Stimulated activated CD4-positive, alpha-beta T cell treated with anti-CD3 and anti-CD28 coated beads, Interleukin-12 subunit alpha, Interleukin-12 subunit beta, amount 100 ng/mL, for 48 hours (primary cell): ENCODE measurements at regions not wholly inside any gene's neighbourhood (a gene's known extent, or its start where the extent isn't known, plus 50 kb on each side); places are given as distances from the start of the nearest gene placed in this dataset.
"Not testable (repeated sequence)": the region's sequence is repeated elsewhere in the genome, so short reads cannot be mapped to it uniquely, and the experiment has no call there.

Experiments
- DNase-seq, 3 donors: peaks; one replicate each; pipeline ENCODE4 v3.0.0-alpha.2; 2020; ENCODE audit warnings: low read depth in 2 of 3, low spot score in 1 of 3

GRCh38 chr2:149884871-149885270, 297.3 kb upstream of the MMADHC start:
- DNase-seq, result no peak

DNA sequence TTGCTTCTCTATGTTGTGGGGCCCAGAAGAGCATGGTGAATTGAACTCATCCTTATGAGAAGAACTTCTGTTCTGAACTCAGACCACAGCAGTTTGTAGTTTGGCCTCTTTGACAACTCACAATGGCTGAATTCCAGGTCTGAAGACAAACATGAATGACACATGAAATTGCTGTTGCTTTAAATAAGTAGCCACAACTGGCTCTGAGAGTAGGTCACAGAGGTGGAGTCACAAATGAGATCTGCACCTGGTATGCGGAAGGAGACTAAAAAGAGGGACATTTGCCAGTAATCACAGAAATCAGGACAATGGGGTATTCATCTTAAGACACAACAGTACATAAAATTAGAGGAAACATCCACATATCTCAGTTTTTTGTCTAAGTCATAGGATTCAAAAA, 290.3 kb upstream of the MMADHC start:
- DNase-seq, result no peak

DNA sequence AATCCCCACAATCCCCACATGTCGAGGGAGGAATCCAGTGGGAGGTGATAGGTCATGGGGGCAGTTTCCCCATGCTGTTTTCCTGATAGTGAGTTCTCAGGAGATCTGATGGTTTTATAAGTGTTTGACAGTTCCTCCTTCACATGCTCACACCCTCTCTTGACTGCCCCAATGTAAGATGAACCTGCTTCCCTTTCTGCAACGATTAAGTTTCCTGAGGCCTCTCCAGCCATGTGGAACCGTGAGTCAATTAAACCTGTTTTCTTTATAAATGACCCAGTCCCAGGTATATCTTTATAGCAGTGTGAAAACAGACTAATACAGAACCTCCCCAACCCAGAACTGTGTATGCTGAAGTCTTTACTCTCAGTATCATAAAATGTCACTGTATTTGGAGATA, 289.5 kb upstream of the MMADHC start:
- no peak for DNase-seq

- DNase-seq, result no peak
Observed at GRCh38 chr2:149873936-149874335, 286.4 kb upstream of the MMADHC start.

- DNase-seq, result no peak
Observed at GRCh38 chr2:149872638-149873150, 285.1 kb upstream of the MMADHC start.

DNA sequence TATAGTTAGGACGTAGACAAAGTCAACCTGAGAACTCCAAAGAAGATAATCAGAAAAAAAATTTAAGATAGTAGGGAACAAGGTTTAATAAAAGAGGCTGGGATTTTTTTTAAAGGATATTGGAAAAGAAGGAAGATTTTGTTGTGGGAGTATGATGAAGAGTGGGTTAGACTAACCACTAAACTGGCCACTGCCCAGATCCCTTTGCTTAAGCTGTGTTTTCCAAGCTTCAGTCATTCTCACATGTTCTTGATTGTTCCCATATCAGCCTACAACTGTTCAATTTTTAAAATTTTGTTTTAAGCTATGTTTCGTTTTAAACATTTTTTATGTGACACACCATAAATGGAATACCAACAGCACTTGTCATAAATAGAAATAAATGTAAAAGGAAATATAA, 284.5 kb upstream of the MMADHC start:
- DNase-seq, result no peak

DNA sequence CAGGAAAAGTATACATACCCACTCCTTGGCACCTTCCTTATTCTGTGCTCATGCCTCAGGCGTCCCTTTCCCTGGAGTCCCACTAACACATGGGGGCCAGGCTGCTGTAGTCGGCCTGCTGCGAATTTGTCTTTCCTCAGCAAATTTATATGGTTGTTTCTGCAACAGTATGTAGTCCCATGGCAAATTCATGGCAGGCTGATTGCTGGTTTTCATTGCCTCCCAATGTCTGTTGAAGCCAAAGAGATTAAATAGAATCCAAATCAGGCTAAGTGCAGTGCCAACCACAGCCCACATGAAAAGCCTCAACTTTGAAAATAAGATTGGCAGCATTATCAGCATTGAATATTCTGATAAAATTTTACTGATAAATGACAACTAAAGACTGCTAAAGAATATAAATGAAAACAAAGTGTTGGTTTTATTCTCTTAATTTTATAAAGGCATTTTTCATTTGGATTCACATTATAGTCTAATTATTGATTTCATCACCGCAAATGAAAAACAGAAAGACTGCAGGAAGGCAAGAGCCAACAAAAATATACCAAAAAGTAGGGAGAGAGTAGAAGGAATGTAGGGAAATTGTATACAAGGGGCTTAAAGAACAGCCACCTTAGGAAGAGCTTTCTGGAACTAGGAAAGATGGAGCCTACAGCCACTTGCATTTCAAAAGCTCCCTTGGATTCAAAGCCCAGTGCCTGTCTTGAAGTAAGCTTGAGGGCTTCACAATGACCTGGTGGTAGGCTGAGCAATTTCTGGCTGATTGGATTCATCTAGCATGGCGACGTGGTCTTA, 283.7 kb upstream of the MMADHC start:
- no peak for DNase-seq

DNA sequence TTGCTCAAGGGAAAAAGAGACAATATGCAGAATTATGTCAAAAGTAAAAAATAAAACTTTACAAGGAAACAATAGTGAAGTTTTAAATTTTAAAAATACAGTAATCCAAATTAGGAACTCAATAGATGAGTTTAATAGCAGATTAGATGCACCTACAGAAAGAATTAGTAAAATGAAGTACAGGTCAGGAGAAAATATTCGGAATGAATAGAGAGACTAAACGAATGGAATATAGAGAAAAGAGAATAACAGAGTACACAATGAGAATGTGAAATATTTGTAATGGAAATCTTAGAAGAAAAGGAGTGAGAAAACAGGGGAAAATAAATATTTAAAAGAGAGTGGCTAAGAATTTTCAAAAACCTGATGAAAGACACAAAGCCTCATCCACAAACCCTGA, 275.7 kb upstream of the MMADHC start:
- DNase-seq, result no peak

DNA sequence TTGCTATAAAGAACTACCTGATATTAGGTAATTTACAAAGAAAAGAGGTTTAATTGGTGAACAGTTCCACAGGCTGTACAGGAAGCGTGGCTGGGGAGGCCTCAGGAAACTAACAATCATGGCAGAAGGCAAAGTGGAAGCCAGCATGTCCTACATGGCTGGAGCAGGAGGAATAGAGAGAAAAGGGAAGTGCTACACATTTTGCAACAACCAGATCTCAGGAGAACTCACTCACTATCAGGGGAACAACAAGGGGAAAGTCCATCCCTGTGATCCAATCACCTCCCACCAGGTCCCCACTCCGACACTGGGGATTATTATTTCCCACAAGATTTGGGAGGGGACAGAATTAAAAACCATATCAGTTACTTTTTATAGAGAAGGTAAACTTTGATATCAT, 273.5 kb upstream of the MMADHC start:
- no peak for DNase-seq

DNA sequence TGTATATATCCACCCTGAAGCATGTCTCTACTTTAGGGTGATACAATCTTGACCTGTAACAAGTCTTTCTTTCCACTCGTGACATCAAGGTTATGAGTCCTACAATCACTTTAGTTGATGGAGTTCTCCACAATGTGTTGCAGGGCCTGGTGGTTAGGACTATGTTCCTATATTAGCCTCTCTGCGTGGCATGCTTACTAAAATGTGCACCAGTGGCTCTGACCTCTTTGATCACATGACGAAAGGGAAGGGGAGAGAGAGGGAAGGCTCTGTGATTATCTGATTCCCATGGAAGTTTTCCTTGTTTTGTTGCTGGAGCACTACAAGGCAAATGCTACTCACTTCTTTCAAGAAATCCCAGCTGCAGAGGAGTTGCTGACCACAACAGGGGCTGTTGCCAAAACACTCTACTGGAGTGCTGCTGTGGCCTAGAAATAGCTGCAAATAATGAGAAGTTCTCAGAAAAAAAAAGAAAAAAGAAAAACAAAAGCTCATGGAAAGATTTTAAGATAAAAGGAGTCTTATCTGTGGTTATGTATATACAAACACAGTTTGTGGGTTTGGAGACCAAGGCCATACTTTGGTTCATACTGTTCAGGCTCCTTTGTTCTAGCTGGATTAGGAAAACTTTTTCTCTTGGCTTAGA, 272.8 kb upstream of the MMADHC start:
- DNase-seq, result no peak

- no peak for DNase-seq
Observed at GRCh38 chr2:149858901-149859634, 271.5 kb upstream of the MMADHC start.

DNA sequence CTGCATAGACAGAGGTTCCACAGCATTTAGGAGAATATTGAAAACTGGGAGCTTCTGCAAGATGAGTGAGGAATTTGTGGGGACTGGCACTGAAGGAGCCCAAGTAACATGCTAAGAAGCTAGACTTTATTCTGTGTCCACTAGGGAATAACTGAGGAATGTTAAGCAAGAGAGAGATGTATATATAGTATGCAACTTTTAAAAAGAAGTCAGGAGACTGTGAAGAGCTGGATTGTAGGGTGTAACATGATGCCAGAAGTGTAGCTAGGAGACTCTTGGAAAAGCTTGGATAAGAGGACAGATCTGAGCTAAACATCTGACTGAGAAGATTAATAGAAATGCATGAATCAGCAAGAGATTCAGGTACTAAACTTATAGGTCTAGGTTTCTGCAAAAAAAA, 270.6 kb upstream of the MMADHC start:
- no peak for DNase-seq

DNA sequence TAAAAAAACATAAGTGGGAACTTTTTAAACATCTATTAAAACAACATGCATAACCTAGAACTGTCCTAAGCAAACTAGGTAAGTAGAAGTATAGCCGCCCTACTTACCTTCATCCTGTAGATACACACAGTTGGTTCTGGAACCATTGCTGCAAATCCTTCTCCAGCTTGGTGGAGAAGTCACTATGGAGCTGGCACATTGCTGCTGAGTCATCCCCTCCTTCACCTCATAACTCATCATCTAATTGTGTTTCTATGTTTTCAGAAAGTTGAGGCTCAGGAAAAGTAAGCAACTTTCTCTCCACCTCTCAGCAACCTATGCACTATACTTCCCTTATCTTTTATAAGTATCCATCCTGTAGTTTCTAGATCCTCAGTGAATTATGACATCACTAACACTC, 269.8 kb upstream of the MMADHC start:
- no peak for DNase-seq

DNA sequence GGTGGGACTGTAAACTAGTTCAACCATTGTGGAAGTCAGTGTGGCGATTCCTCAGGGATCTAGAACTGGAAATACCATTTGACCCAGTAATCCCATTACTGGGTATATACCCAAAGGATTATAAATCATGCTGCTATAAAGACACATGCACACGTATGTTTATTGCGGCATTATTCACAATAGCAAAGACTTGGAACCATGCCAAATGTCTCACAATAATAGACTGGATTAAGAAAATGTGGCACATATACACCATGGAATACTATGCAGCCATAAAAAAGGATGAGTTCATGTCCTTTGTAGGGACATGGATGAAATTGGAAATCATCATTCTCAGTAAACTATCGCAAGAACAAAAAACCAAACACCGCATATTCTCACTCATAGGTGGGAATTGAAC, 268.3 kb upstream of the MMADHC start:
- DNase-seq, result not testable (repeated sequence)

DNA sequence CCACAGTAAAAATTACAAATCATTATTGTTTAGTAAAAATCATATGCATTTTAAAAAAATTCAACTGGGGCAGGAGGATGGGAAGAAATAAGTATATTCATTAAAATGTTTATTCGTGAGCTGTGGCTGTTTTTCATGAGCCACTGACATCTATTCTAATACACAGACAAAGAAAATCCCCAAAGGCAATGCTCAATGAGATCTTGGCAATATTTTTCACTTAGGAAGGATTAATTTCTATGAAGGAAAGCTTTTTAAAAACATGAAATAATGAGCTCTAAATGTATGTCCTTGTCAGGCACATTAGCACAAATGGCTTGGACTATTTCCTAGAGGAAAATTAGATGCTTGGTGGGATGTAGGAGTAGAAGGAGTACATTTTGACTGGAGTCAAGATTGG, 262.0 kb upstream of the MMADHC start:
- DNase-seq, result no peak

DNA sequence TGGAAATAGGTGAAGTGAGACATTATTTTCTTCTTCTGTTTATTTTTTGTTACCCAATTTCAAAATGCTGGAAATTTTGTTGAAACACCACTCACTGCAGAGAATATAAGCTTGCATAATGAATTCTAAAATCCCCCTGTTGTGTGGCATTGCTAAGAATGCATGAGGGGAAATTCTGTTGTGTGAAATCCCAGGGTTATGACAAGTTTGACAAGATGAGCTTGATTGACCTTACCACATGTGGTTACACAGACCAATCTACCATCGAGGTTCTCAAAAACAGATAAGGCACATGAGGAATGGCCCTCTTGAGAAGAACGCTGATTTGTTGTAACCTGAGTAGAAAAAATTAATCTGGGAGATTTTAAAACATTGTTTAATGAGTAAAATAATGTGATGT, 261.6 kb upstream of the MMADHC start:
- DNase-seq, result no peak

DNA sequence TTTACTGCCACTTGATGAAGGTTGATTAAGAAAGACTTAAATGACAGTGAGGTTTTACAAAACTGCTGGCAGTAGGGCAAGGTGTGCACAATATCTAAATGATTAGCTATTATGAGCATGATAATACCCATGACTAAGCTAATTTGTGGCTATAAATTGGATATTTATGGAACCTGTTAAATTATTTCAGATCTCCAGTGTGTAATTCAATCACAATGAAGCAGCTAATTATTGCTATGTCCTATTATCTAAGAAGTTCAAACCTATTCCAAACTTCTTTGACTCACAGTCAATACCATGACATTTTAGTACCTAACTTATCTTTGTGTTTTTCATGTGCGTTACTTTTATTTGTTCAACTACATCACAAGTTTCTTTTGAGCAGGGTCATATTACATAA, 253.8 kb upstream of the MMADHC start:
- DNase-seq, result no peak

DNA sequence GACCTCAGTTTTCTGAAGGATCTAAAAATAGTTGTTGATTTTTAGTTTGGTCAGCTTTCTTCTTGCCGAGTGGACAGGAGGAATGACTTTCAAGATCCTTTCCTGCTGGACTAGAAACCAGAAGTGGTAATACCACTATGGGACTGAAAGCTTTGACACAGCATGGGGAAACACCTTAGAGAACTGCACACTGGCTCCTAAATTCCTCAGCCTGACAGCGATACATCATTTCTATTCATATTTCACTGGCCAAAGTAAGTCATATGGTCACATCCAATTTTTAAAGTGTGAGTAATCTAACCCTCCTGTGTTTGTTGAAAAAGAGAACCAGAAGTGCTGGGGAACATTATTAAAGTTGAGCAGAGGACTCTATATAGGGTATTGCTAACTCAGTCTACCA, 244.7 kb upstream of the MMADHC start:
- no peak for DNase-seq

DNA sequence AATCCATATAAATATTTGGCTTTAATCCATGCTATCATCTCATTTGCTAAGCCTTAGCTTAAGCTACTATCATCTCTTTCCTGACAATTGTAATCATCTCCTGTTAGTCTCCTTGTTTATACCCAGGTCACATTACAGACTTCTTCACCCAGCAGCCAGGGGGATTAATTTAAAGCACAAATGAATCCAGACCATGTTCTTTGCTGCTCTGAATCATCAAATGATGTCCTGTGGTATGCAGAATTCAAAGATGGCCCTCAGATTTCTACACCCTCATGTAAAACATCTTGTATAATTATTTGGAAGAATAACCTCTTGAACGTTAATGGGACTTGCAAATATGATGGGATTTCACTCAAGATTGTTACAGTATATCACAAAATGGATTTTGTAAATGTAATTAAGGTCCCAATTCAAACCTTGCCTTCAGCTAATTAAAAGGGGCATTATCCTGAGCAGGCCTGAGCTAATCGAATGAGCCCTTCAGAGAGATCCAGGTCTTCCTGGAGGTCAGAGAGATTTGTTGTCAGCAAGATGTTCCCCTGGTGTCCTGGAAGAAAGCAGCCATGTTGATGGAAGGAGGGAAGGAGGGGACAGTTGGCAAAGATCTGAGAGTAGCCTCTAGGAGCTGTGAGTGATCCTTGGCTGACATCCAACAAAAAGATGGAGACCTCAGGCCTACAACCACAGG, 241.1 kb upstream of the MMADHC start:
- no peak for DNase-seq

GRCh38 chr2:149827585-149828126, 240.1 kb upstream of the MMADHC start:
- no peak for DNase-seq

GRCh38 chr2:149826471-149827125, 239.0 kb upstream of the MMADHC start:
- DNase-seq, result no peak
